Upper lobe of left lung (tissue), 4 donors: ENCODE measurements at regions not wholly inside any gene's neighbourhood (a gene's known extent, or its start where the extent isn't known, plus 50 kb on each side); places are given as distances from the start of the nearest gene placed in this dataset.

ENCODE experiments used
- POLR2A ChIP-seq, 4 donors: fragments of 450-650 bp; IDR thresholded peaks; one replicate each; pipeline ENCODE4 v1.5.1; 2016 to 2017; ENCODE audit warnings: antibody characterized with exemption in 4 of 4, mild to moderate bottlenecking in 2 of 4
- POLR2AphosphoS5 ChIP-seq, 2 donors: sonication (generic); formaldehyde crosslinking; IDR thresholded peaks; one replicate each; pipeline ENCODE4 v1.5.1; 2017; ENCODE audit warnings: antibody characterized with exemption in 2 of 2
- TF ChIP-seq, protein P1 (sequence below), 6 experiments: fragments of 450-650 bp in 4 of 6; fragments of 200-600 bp in 2 of 6; sonication (generic) in 2 of 6; IDR thresholded peaks; one replicate each; pipeline ENCODE4 v1.5.1; 2016 to 2019; ENCODE audit warnings: antibody characterized with exemption in 6 of 6

DNA sequence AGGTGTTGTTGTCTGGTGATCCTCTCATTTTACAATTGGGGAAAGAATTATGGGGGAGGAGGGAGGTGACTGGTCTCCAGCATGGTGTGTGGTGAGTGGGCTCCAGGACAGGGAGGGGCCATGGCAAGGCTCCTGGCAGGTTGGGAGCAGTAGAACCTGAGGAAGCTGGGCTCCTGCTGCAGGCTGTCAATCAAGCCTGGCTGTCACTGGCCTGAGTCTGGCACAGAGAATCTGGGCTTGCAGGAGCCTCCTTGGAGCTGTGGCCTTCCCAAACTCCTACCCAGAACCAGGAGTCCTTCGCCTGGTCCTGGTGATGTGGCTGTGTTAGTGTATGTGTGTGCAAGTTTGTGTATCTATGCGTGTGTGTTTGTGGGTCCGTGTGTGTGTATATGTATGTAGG, 131.9 kb upstream of the CSF3R start:
- TF ChIP-seq POLR2A (IDR thresholded peaks at IDR 0.05) (no peak), POLR2AphosphoS5 (IDR thresholded peaks at IDR 0.05) (no peak)
- TF ChIP-seq, protein P1, sequence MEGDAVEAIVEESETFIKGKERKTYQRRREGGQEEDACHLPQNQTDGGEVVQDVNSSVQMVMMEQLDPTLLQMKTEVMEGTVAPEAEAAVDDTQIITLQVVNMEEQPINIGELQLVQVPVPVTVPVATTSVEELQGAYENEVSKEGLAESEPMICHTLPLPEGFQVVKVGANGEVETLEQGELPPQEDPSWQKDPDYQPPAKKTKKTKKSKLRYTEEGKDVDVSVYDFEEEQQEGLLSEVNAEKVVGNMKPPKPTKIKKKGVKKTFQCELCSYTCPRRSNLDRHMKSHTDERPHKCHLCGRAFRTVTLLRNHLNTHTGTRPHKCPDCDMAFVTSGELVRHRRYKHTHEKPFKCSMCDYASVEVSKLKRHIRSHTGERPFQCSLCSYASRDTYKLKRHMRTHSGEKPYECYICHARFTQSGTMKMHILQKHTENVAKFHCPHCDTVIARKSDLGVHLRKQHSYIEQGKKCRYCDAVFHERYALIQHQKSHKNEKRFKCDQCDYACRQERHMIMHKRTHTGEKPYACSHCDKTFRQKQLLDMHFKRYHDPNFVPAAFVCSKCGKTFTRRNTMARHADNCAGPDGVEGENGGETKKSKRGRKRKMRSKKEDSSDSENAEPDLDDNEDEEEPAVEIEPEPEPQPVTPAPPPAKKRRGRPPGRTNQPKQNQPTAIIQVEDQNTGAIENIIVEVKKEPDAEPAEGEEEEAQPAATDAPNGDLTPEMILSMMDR (IDR thresholded peaks at IDR 0.05): no peak
